A673 (cell line): ENCODE measurements at regions not wholly inside any gene's neighbourhood (a gene's known extent, or its start where the extent isn't known, plus 50 kb on each side); places are given as distances from the start of the nearest gene placed in this dataset.

Experiments
- CTCF ChIP-seq: fragments of 300-800, 200-600 bp; sonication (generic); conservative IDR thresholded peaks from 2 replicates; pipeline ENCODE4 v1.5.1; 2017; ENCODE audit warnings: low read depth, mild to moderate bottlenecking, antibody characterized with exemption, low read length, moderate library complexity, mixed read lengths
- EZH2 ChIP-seq: fragments of 200-600 bp; sonication (generic); IDR thresholded peaks from 2 replicates; pipeline ENCODE4 v1.6.1; 2017; ENCODE audit warnings: borderline replicate concordance, low read depth, mild to moderate bottlenecking, mixed read lengths, antibody characterized with exemption, low read length; ENCODE audit not compliant: poor library complexity, severe bottlenecking

GRCh38 chr20:53728359-53728758, 134.7 kb upstream of the ZNF217 start:
- TF ChIP-seq CTCF (no peak), EZH2 (no peak)
